HCT116 (cell line): ENCODE measurements at regions not wholly inside any gene's neighbourhood (a gene's known extent, or its start where the extent isn't known, plus 50 kb on each side); places are given as distances from the start of the nearest gene placed in this dataset.

Experiments
- ATAC-seq: fragments of 200-7000 bp; cut with Tn5 transposase; 2 replicates; pipeline ENCODE4 v1.9.1; 2020; ENCODE audit warnings: mild to moderate bottlenecking, moderate library complexity
- BruUV-seq: library from RNA; stranded (reverse); fragments of 400-500 nt; replicated peaks from 2 replicates; lab custom pipeline; 2021; lab: Mats Ljungman, UMichigan
- CTCF ChIA-PET: fragments of 300-600 bp; sonication (Branson Sonifier 250); formaldehyde crosslinking; loops from one replicate; lab custom pipeline; 2021; ENCODE audit warnings: antibody characterized with exemption; lab: Charles Lee
- POLR2A ChIA-PET: fragments of 300-600, 350-600 bp; sonication (Branson Sonifier 250); formaldehyde crosslinking; loops from one replicate; lab custom pipeline; 2021; ENCODE audit warnings: antibody characterized with exemption; lab: Charles Lee
- RAD21 ChIA-PET, 2 experiments: fragments of 300-600 bp; sonication (Branson Sonifier 250); formaldehyde crosslinking; loops; one replicate each; lab custom pipeline; 2023; ENCODE audit warnings: low total read pairs in 2 of 2; ENCODE audit not compliant: uncharacterized antibody in 2 of 2, unreplicated experiment in 2 of 2, low non-redundant PET in 1 of 2; lab: Charles Lee
- DNase-seq: peaks from one replicate; pipeline ENCODE4 v3.0.0-alpha.2; 2010; ENCODE audit warnings: low read depth, low spot score
- H2AFZ ChIP-seq: fragments of 200-600 bp; shearing (Covaris generic), sonication (generic); 2 replicates; pipeline ENCODE4 v1.6.1; 2017; ENCODE audit warnings: low read depth, mixed run types, mixed read lengths, antibody characterized with exemption, low read length; ENCODE audit not compliant: poor library complexity, severe bottlenecking
- H3K27ac ChIP-seq: 2 replicates; pipeline ENCODE4 v1.5.1; 2012; ENCODE audit warnings: low read depth, low read length
- H3K27me3 ChIP-seq: fragments of 200-600 bp; sonication (generic); 2 replicates; pipeline ENCODE4 v1.6.1; 2016; ENCODE audit warnings: mixed run types, low read length, mixed read lengths; ENCODE audit not compliant: insufficient read depth
- H3K36me3 ChIP-seq, 2 experiments: fragments of 200-500 bp in 1 of 2; fragments of 200-600 bp in 1 of 2; sonication (Bioruptor generic) in 1 of 2; sonication (generic) in 1 of 2; 2 replicates each; pipeline versions ENCODE4 v1.5.1 to v1.6.1; 2014 to 2016; ENCODE audit warnings: low read length in 2 of 2, inconsistent platforms in 1 of 2, mixed read lengths in 1 of 2, mixed run types in 1 of 2; ENCODE audit not compliant: insufficient read depth in 2 of 2, control insufficient read depth in 1 of 2
- H3K4me1 ChIP-seq, 2 experiments: fragments of 200-600 bp in 1 of 2; sonication (generic) in 1 of 2; 2 replicates each; pipeline versions ENCODE4 v1.5.1 to v1.6.1; 2012 to 2017; ENCODE audit warnings: low read length in 2 of 2, inconsistent platforms in 1 of 2, mild to moderate bottlenecking in 1 of 2, mixed read lengths in 1 of 2, mixed run types in 1 of 2, moderate library complexity in 1 of 2; ENCODE audit not compliant: insufficient read depth in 2 of 2, control insufficient read depth in 1 of 2
- H3K4me2 ChIP-seq: fragments of 200-600 bp; sonication (generic); 2 replicates; pipeline ENCODE4 v1.6.1; 2017; ENCODE audit warnings: mixed run types, low read length, mixed read lengths
- H3K4me3 ChIP-seq, 2 experiments: fragments of 200-600 bp in 1 of 2; sonication (generic) in 1 of 2; replicated peaks in 1 of 2; 2 replicates each; pipeline ENCODE4 v1.5.1; 2011 to 2016; ENCODE audit warnings: low read length in 2 of 2, control low read depth in 1 of 2, low read depth in 1 of 2, mild to moderate bottlenecking in 1 of 2, mixed read lengths in 1 of 2, mixed run types in 1 of 2
- H3K79me2 ChIP-seq: fragments of 200-600 bp; sonication (generic); 2 replicates; pipeline ENCODE4 v1.6.1; 2017; ENCODE audit warnings: mild to moderate bottlenecking, mixed run types, low read length, moderate library complexity, mixed read lengths; ENCODE audit not compliant: insufficient read depth
- H3K9ac ChIP-seq: fragments of 200-600 bp; sonication (generic); 2 replicates; pipeline ENCODE4 v1.6.1; 2016; ENCODE audit warnings: low read length, mixed read lengths
- H3K9me2 ChIP-seq: fragments of 200-600 bp; sonication (generic), shearing (Covaris generic); 2 replicates; pipeline ENCODE4 v1.6.1; 2017; ENCODE audit warnings: mixed run types, mild to moderate bottlenecking, moderate library complexity; ENCODE audit not compliant: insufficient read depth
- H3K9me3 ChIP-seq, 2 experiments: fragments of 200-500 bp in 1 of 2; fragments of 200-600 bp in 1 of 2; sonication (Bioruptor generic) in 1 of 2; sonication (generic) in 1 of 2; 2 replicates each; pipeline ENCODE4 v1.6.1; 2014 to 2017; ENCODE audit warnings: low read length in 2 of 2, mixed read lengths in 2 of 2, inconsistent platforms in 1 of 2, low read depth in 1 of 2, mild to moderate bottlenecking in 1 of 2, mixed run types in 1 of 2, moderate library complexity in 1 of 2; ENCODE audit not compliant: control insufficient read depth in 1 of 2, insufficient read depth in 1 of 2
- H4K20me1 ChIP-seq: fragments of 200-600 bp; sonication (generic), shearing (Covaris generic); 2 replicates; pipeline ENCODE4 v1.6.1; 2017; ENCODE audit warnings: mixed run types, mild to moderate bottlenecking, moderate library complexity; ENCODE audit not compliant: insufficient read depth
- CBX3 ChIP-seq: IDR thresholded peaks from 2 replicates; pipeline ENCODE4 v1.6.1; 2012; ENCODE audit warnings: low read depth
- EZH2phosphoT487 ChIP-seq: fragments of 200-600 bp; IDR thresholded peaks from 2 replicates; pipeline ENCODE4 v1.6.1; 2018; ENCODE audit warnings: antibody characterized with exemption, borderline replicate concordance
- JUND ChIP-seq: IDR thresholded peaks from 2 replicates; pipeline ENCODE4 v1.6.1; 2012
- ZFX ChIP-seq: fragments of 450-650 bp; IDR thresholded peaks from 2 replicates; pipeline ENCODE4 v1.6.1; 2017
- intact Hi-C: fragments of 100-400 bp; cut with micrococcal nuclease; formaldehyde crosslinking; loops from 2 replicates; pipeline ENCODE4 v1.10.0; 2022

DNA sequence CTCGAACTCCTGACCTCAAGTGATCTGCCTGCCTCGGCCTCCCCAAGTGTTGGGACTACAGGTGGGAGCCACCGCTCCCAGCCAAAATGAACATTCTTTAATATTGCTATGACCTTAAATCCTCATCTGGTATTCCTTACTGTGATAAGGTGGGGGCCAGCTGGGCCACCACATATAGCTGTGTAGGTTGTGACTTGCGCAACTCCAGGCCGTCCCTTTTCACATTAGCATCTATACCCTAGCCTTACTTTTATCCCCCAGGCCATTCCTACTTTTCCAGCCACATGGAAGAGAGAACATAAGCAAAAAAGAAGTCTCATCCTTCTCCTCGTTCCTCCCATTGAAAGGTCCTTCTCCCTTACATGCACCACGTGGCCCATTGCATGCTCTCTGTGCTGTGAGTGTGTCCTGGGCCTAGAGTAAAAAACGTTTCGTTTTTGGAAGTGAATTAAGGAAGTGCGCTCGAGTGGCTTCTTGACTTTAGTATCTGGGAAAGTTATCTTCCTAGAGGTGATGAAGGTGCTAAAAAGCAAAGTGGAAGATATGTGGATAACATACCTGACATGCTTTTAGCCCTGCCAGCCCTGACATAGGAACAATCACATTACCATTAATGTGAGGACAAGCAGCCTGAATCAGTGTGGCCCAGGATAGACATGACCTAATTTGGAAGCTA is 56.8 kb upstream of the KIF13A start:
- Histone ChIP-seq H3K9me3 (no peaks in the 10 kb centered on the region), H3K4me2 (no peak overlapping the region), H4K20me1 (no peaks in the 10 kb centered on the region), H3K9ac (no peak overlapping the region), H3K4me3 (no peak overlapping the region), H3K79me2 (no peaks in the 10 kb centered on the region)
- ATAC-seq (no peak), DNase-seq (no peak)
- intact Hi-C loops, result no loop called here
- TF ChIP-seq CBX3, result no peak
- no peak for TF ChIP-seq EZH2phosphoT487
- TF ChIP-seq ZFX, result no peak
- TF ChIP-seq JUND, result no peak
- TF ChIP-seq, all 23 proteins: peak for 0
- CTCF ChIA-PET, result no interaction called here
- no peak overlapping the region for H3K27ac ChIP-seq
- BruUV-seq, result no TSS peak
- H3K4me1 ChIP-seq, result peaks cover 12 to 16% of the 10 kb centered on the region in 2 experiments
- no peaks in the 10 kb centered on the region for H3K9me2 ChIP-seq
- no peaks in the 10 kb centered on the region for H3K27me3 ChIP-seq
- H3K36me3 ChIP-seq, result no peaks in the 10 kb centered on the region
- POLR2A ChIA-PET, result interaction anchor here (0.7 kb wide), 1 partner anchor 10 kb away, joined by 3 read pairs; no protein-coding TSS in a partner anchor
- RAD21 ChIA-PET, result no interaction called here
- no peak overlapping the region for H2AFZ ChIP-seq

DNA sequence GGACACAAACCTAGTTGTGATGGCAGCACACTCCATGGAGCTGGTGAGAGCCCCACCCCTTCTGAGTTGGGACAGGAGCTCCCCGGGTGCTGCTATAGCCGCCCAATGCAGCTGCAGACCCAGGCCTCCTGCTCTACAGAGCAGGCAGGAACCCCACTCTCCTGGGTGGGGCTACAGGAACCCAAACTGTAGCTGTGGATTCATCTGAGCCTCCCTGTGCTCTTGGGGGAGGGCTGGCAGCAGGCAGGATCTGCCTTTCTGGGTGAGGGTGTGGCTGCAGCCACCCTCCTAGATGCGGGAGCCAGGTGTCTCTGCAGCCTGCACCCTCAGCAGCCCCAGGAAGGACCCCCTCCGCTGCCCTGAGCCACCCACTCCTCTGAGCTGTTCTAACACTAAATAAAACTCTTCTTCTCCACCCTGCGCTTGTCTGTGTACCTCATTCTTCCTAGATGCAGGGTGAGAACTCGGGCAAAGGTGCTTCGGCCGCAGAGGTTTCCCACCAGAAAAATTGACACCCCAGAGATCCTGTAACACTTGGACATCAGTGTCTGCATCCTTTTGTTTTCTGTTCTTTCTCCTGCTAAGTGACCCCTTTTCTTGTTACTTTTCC is 55.2 kb upstream of the KIF13A start:
- Histone ChIP-seq H3K4me2 (peak overlapping the region; percentile 57), H3K9ac (no peak overlapping the region), H4K20me1 (no peaks in the 10 kb centered on the region), H3K36me3 (no peaks in the 10 kb centered on the region), H3K79me2 (no peaks in the 10 kb centered on the region), H3K9me3 (no peaks in the 10 kb centered on the region), H3K9me2 (no peaks in the 10 kb centered on the region)
- RAD21 ChIA-PET, result no interaction called here
- no TSS peak for BruUV-seq
- no peak for DNase-seq
- intact Hi-C loops, result no loop called here
- POLR2A ChIA-PET, result interaction anchor here (1.3 kb wide), 1 partner anchor 27 kb away, joined by 3 read pairs; no protein-coding TSS in a partner anchor
- peak; percentile 41 for ATAC-seq
- CTCF ChIA-PET, result no interaction called here
- no peak for TF ChIP-seq JUND
- TF ChIP-seq, all 23 proteins: peak for 0
- Histone ChIP-seq H3K27ac (no peak overlapping the region; the same call in 1 of the 2 replicates), H3K4me3 (no peak overlapping the region), H2AFZ (peak overlapping the region; percentile 55), H3K4me1 (peaks cover 12 to 16% of the 10 kb centered on the region in 2 experiments), H3K27me3 (no peaks in the 10 kb centered on the region)
